ENCODE measurements at regions not wholly inside any gene's neighbourhood (a gene's known extent, or its start where the extent isn't known, plus 50 kb on each side); places are given as distances from the start of the nearest gene placed in this dataset.

GRCh38 chr12:47549258-47549657, 156.6 kb downstream of the RPAP3 start:
- TF ChIP-seq FOXM1 (IDR thresholded peaks at IDR 0.05; ENCODE audit: low read depth, low read length) (no peak), MEF2A (IDR thresholded peaks at IDR 0.05; ENCODE audit: insufficient read depth, low read depth, low read length) (no peak), RCOR1 (conservative IDR thresholded peaks at IDR 0.05; ENCODE audit: low read depth, low read length) (no peak), ZNF24 (IDR thresholded peaks at IDR 0.05) (no peak), TAF1 (IDR thresholded peaks at IDR 0.05; ENCODE audit: borderline replicate concordance, low read depth, low read length) (no peak), RAD21 (IDR thresholded peaks at IDR 0.05; ENCODE audit: insufficient read depth, low read depth, low read length) (no peak), CTCF (IDR thresholded peaks at IDR 0.05 in 2 of 3, conservative IDR thresholded peaks at IDR 0.05 in 1 of 3; ENCODE audit: control insufficient read depth in 2 of 3, extremely low read depth in 1 of 3, insufficient read depth in 1 of 3, low read depth in 3 of 3, low read length in 3 of 3) (no peak)
- TF ChIP-seq, protein P1, sequence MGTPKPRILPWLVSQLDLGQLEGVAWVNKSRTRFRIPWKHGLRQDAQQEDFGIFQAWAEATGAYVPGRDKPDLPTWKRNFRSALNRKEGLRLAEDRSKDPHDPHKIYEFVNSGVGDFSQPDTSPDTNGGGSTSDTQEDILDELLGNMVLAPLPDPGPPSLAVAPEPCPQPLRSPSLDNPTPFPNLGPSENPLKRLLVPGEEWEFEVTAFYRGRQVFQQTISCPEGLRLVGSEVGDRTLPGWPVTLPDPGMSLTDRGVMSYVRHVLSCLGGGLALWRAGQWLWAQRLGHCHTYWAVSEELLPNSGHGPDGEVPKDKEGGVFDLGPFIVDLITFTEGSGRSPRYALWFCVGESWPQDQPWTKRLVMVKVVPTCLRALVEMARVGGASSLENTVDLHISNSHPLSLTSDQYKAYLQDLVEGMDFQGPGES (IDR thresholded peaks at IDR 0.05) = no peak

Measured in GM12878 (cell line).